ENCODE measurements at regions not wholly inside any gene's neighbourhood (a gene's known extent, or its start where the extent isn't known, plus 50 kb on each side); places are given as distances from the start of the nearest gene placed in this dataset.

DNA sequence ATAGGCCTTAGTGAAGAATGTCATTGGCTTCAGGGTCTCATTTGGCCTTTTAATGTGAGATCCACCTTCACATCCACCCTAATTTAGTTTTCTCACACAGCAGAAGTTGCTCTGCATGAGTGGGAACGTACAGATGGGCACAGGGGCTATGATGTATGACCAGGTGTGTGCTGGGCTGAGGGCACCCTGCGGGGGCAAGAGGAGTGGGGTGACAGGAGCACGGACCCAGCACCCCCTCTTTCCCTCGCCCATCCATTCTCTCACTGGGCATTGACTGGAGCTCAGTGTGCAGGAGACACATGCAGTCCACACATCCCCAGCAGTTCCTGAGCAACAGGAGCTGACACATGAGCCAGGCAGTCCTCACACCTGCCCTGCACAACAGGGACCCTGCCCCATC lies 95.1 kb upstream of the PPP2R2D start (continued):
- TF ChIP-seq HOXB13 (CRISPR knock-in tag; IDR thresholded peaks at IDR 0.05; ENCODE audit: low read depth) (no peak), RCOR1 (IDR thresholded peaks at IDR 0.05; ENCODE audit: low read depth, low read length) (no peak), FOSL2 (IDR thresholded peaks at IDR 0.05) (no peak), FOSL2 (CRISPR knock-in tag; IDR thresholded peaks at IDR 0.05) (no peak), JUNB (IDR thresholded peaks at IDR 0.05) (no peak), CBX2 (IDR thresholded peaks at IDR 0.05; ENCODE audit: borderline replicate concordance, low read depth) (no peak)

DNA sequence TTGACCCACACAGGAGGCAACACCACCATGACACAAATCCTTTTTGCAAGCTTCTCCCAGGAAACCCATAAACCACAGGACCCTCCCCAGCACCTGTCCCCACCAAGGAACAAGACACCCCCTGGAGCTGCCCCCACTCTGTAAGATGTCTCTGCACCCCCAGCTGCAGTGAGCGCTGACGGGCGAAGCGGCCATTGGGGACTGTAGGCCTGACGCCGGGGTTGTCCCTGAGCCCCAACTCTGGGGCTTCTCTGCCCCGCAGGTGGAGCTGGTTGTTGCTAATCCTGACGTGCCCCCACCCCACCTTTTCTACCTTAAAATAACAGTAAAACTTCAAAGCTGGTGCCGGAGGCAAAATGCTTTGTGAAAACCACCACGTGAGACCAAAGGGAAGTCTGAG lies 94.7 kb upstream of the PPP2R2D start:
- Histone ChIP-seq H3K4me1 (no peaks in the 10 kb centered on the region), H3K9me3 (no peaks in the 10 kb centered on the region), H3K27ac (no peak overlapping the region), H3K4me2 (no peak overlapping the region), H3K4me3 (no peak overlapping the region)
- DNase-seq (ENCODE audit: low read depth in 1 of 2, low spot score in 1 of 2) (no peak), FAIRE-seq (no peak), ATAC-seq (no peak)
- WGBS (ENCODE audit: missing lambda C conversion rate): 68% methylated on average over 10 of the region's 10 CpGs
- ChIA-PET POLR2A (no interaction called here), CTCF (interaction anchor here (1.3 to 1.6 kb wide), 2 partner anchors 28 to 34 kb away, joined by 3 to 4 read pairs; no protein-coding TSS in a partner anchor)
- TF ChIP-seq MAFK (IDR thresholded peaks at IDR 0.05; ENCODE audit: partially characterized antibody) (no peak), KDM5A (IDR thresholded peaks at IDR 0.05) (no peak), EP300 (IDR thresholded peaks at IDR 0.05) (no peak), CBX2 (IDR thresholded peaks at IDR 0.05; ENCODE audit: borderline replicate concordance, low read depth) (no peak)
- TF ChIP-seq, protein P1, sequence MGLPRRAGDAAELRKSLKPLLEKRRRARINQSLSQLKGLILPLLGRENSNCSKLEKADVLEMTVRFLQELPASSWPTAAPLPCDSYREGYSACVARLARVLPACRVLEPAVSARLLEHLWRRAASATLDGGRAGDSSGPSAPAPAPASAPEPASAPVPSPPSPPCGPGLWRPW (IDR thresholded peaks at IDR 0.05): no peak

DNA sequence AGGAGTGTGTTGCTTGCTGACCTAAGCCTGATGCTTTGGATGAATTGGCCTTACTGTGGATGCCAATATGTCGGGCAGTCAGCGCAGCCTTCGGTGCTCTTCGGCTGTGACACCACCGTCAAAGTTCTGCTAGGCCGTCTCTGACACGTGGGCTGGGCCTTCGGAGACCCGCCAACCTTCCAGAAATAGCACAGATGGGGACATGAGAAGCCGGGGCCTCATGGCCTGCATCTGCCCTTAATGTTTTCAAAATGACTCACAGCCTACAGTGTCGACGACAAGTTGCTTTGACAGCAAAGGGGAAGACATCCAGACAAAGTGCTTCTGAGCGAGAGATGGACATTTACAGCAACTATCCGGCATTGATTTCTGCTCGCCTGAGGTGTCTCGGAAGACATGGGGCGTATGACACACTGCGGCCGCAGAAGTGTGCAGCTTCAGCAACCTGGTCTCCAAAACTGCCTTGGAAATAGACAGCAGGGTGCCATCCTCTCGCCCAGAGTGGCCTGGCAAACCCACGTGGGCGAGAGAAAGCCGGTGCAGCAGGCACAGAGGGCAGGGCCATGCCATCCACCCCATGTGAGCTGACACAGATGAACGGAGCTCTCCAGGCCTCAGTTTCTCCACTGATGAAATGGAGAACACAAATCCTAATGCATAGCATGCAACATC lies 94.0 kb upstream of the PPP2R2D start:
- ChIA-PET POLR2A (no interaction called here), CTCF (interaction anchor here (1.3 to 1.6 kb wide), 2 partner anchors 27 to 33 kb away, joined by 3 to 4 read pairs; no protein-coding TSS in a partner anchor)
- H3K4me2 ChIP-seq: no peak overlapping the region
- DNase-seq (ENCODE audit: low read depth in 1 of 2, low spot score in 1 of 2) (no peak), ATAC-seq (no peak), FAIRE-seq (no peak)
- no peaks in the 10 kb centered on the region for H3K4me1 ChIP-seq
- H3K27ac ChIP-seq: no peak overlapping the region
- TF ChIP-seq KDM1A (IDR thresholded peaks at IDR 0.05; ENCODE audit: low read depth) (no peak), HOXB5 (CRISPR knock-in tag; IDR thresholded peaks at IDR 0.05) (no peak), JUN (IDR thresholded peaks at IDR 0.05) (no peak), NPAS2 (CRISPR knock-in tag; IDR thresholded peaks at IDR 0.05; ENCODE audit: borderline replicate concordance) (no peak), EHMT2 (IDR thresholded peaks at IDR 0.05; ENCODE audit: low read depth) (no peak), EHF (CRISPR knock-in tag; IDR thresholded peaks at IDR 0.05) (no peak), TFCP2L1 (CRISPR knock-in tag; IDR thresholded peaks at IDR 0.05) (no peak), FOSB (CRISPR knock-in tag; IDR thresholded peaks at IDR 0.05) (no peak), HOXA7 (CRISPR knock-in tag; IDR thresholded peaks at IDR 0.05) (no peak), HDAC2 (IDR thresholded peaks at IDR 0.05) (no peak), EP300 (IDR thresholded peaks at IDR 0.05) (no peak), REST (IDR thresholded peaks at IDR 0.05) (no peak), CBX8 (IDR thresholded peaks at IDR 0.05) (no peak)
- H3K9me3 ChIP-seq: no peaks in the 10 kb centered on the region
- H3K4me3 ChIP-seq: no peak overlapping the region
- WGBS (ENCODE audit: missing lambda C conversion rate): 54% methylated on average over 23 of the region's 24 CpGs
